Smooth muscle cell (in vitro differentiated cells): ENCODE measurements at regions not wholly inside any gene's neighbourhood (a gene's known extent, or its start where the extent isn't known, plus 50 kb on each side); places are given as distances from the start of the nearest gene placed in this dataset.

ENCODE experiments used
- DNase-seq: peaks from one replicate; lab custom pipeline; 2025; ENCODE audit not compliant: unreplicated experiment; lab: John Stamatoyannopoulos, UW
- H2AFZ ChIP-seq: fragments of 200-600 bp; sonication (generic); 2 replicates; pipeline ENCODE4 v1.6.0; 2016; ENCODE audit warnings: antibody characterized with exemption, low read depth, mild to moderate bottlenecking
- H3F3A ChIP-seq: fragments of 200-600 bp; sonication (generic); 2 replicates; pipeline ENCODE4 v1.6.0; 2017; ENCODE audit warnings: antibody characterized with exemption, low read depth
- H3K27ac ChIP-seq: fragments of 200-600 bp; sonication (generic); 2 replicates; pipeline ENCODE4 v1.5.1; 2016; ENCODE audit warnings: low read depth, mild to moderate bottlenecking
- H3K27me3 ChIP-seq: fragments of 200-600 bp; sonication (generic); 2 replicates; pipeline ENCODE4 v1.6.1; 2016; ENCODE audit warnings: low read depth, mild to moderate bottlenecking
- H3K36me3 ChIP-seq: fragments of 200-600 bp; sonication (generic); 2 replicates; pipeline ENCODE4 v1.5.1; 2016; ENCODE audit warnings: low read depth
- H3K4me1 ChIP-seq: fragments of 200-600 bp; sonication (generic); 2 replicates; pipeline ENCODE4 v1.5.1; 2016; ENCODE audit warnings: low read depth
- H3K4me2 ChIP-seq: fragments of 200-600 bp; sonication (generic); 2 replicates; pipeline ENCODE4 v1.6.0; 2016; ENCODE audit warnings: mild to moderate bottlenecking
- H3K4me3 ChIP-seq: fragments of 200-600 bp; sonication (generic); 2 replicates; pipeline ENCODE4 v1.5.1; 2016; ENCODE audit warnings: mild to moderate bottlenecking
- H3K79me2 ChIP-seq: fragments of 200-600 bp; sonication (generic); 2 replicates; pipeline ENCODE4 v1.6.0; 2016; ENCODE audit warnings: low read depth, mild to moderate bottlenecking
- H3K9ac ChIP-seq: fragments of 200-600 bp; sonication (generic); 2 replicates; pipeline ENCODE4 v1.6.0; 2016; ENCODE audit warnings: low read depth
- H3K9me3 ChIP-seq: fragments of 200-600 bp; sonication (generic); replicated peaks from 2 replicates; pipeline ENCODE4 v1.5.1; 2016; ENCODE audit warnings: low read depth
- H4K20me1 ChIP-seq: fragments of 200-600 bp; sonication (generic); 2 replicates; pipeline ENCODE4 v1.6.0; 2016; ENCODE audit warnings: low read depth
- CTCF ChIP-seq: fragments of 200-600 bp; sonication (generic); IDR thresholded peaks from 2 replicates; pipeline ENCODE4 v1.5.1; 2017; ENCODE audit warnings: borderline replicate concordance, mild to moderate bottlenecking, antibody characterized with exemption; ENCODE audit not compliant: insufficient read depth, poor library complexity, severe bottlenecking
- WGBS: methylation state at CpG from one replicate; pipeline ENCODE4 v1.1.7; 2016; ENCODE audit warnings: low lambda C conversion rate; 5-methylcytosine and 5-hydroxymethylcytosine counted together

- H3K27ac ChIP-seq = no peak overlapping the region
- no peaks in the 10 kb centered on the region for H4K20me1 ChIP-seq
- TF ChIP-seq CTCF = no peak
- H3K4me1 ChIP-seq = no peaks in the 10 kb centered on the region
- WGBS = 92% methylated on average over 8 of the region's 8 CpGs
- no peak overlapping the region for H3K4me3 ChIP-seq
- no peaks in the 10 kb centered on the region for H3K9me3 ChIP-seq
- no peak overlapping the region for H3K9ac ChIP-seq
- H3F3A ChIP-seq = no peaks in the 10 kb centered on the region
- no peaks in the 10 kb centered on the region for H3K36me3 ChIP-seq
- H3K4me2 ChIP-seq = no peak overlapping the region
- H3K79me2 ChIP-seq = no peaks in the 10 kb centered on the region
- no peak for DNase-seq
- no peak overlapping the region for H2AFZ ChIP-seq
- no peaks in the 10 kb centered on the region for H3K27me3 ChIP-seq
Observed at GRCh38 chr13:111048387-111048786, 66.7 kb upstream of the ARHGEF7 start.

- no peak overlapping the region for H3K4me2 ChIP-seq
- 79% methylated on average over 5 of the region's 5 CpGs for WGBS
- DNase-seq = no peak
- no peak overlapping the region for H2AFZ ChIP-seq
- no peaks in the 10 kb centered on the region for H3K27me3 ChIP-seq
- H3F3A ChIP-seq = no peaks in the 10 kb centered on the region
- H3K4me3 ChIP-seq = no peak overlapping the region
- H4K20me1 ChIP-seq = no peaks in the 10 kb centered on the region
- no peaks in the 10 kb centered on the region for H3K9me3 ChIP-seq
- H3K4me1 ChIP-seq = no peaks in the 10 kb centered on the region
- H3K27ac ChIP-seq = no peak overlapping the region
- no peak overlapping the region for H3K9ac ChIP-seq
- TF ChIP-seq CTCF = no peak
- H3K79me2 ChIP-seq = no peaks in the 10 kb centered on the region
- no peaks in the 10 kb centered on the region for H3K36me3 ChIP-seq
Observed at GRCh38 chr13:111047326-111047725, 67.8 kb upstream of the ARHGEF7 start.

- H3K4me1 ChIP-seq = no peaks in the 10 kb centered on the region
- H3K27me3 ChIP-seq = no peaks in the 10 kb centered on the region
- no peaks in the 10 kb centered on the region for H3K79me2 ChIP-seq
- H3K9me3 ChIP-seq = no peaks in the 10 kb centered on the region
- H3K4me2 ChIP-seq = no peak overlapping the region
- H4K20me1 ChIP-seq = no peaks in the 10 kb centered on the region
- H3K4me3 ChIP-seq = no peak overlapping the region
- WGBS = 90% methylated on average over 9 of the region's 9 CpGs
- H3K9ac ChIP-seq = no peak overlapping the region
- no peaks in the 10 kb centered on the region for H3F3A ChIP-seq
- DNase-seq = no peak
- H3K27ac ChIP-seq = no peak overlapping the region
- H3K36me3 ChIP-seq = no peaks in the 10 kb centered on the region
- TF ChIP-seq CTCF = peak; percentile 8
- H2AFZ ChIP-seq = no peak overlapping the region
Observed at GRCh38 chr13:111046590-111047141, 68.4 kb upstream of the ARHGEF7 start.

- 91% methylated on average over 10 of the region's 10 CpGs for WGBS
- Histone ChIP-seq H3K27me3 (no peaks in the 10 kb centered on the region), H3K4me3 (no peak overlapping the region), H3K27ac (no peak overlapping the region), H3K9me3 (no peaks in the 10 kb centered on the region), H3F3A (no peaks in the 10 kb centered on the region), H3K4me2 (no peak overlapping the region), H3K9ac (no peak overlapping the region), H4K20me1 (no peaks in the 10 kb centered on the region), H2AFZ (no peak overlapping the region), H3K79me2 (no peaks in the 10 kb centered on the region), H3K36me3 (no peaks in the 10 kb centered on the region), H3K4me1 (no peaks in the 10 kb centered on the region)
- no peak for TF ChIP-seq CTCF
- no peak for DNase-seq
Observed at GRCh38 chr13:111045170-111045569, 69.9 kb upstream of the ARHGEF7 start.
